PC-3 (cell line): ENCODE measurements at regions not wholly inside any gene's neighbourhood (a gene's known extent, or its start where the extent isn't known, plus 50 kb on each side); places are given as distances from the start of the nearest gene placed in this dataset.

Experiments
- CTCF ChIP-seq: fragments of 300-600 bp; sonication (generic); conservative IDR thresholded peaks from 2 replicates; pipeline ENCODE4 v1.5.1; 2017; ENCODE audit warnings: antibody characterized with exemption, low read depth, mild to moderate bottlenecking, low read length
- EZH2 ChIP-seq: fragments of 300-600 bp; sonication (generic); IDR thresholded peaks from one replicate; pipeline ENCODE4 v1.6.1; 2017; ENCODE audit warnings: antibody characterized with exemption, mild to moderate bottlenecking, low read length; ENCODE audit not compliant: unreplicated experiment

- TF ChIP-seq CTCF (no peak), EZH2 (no peak)
Measured at GRCh38 chr4:123871341-123871740, 474.7 kb downstream of the SPRY1 start.
